PC-9 (cell line): ENCODE measurements at regions not wholly inside any gene's neighbourhood (a gene's known extent, or its start where the extent isn't known, plus 50 kb on each side); places are given as distances from the start of the nearest gene placed in this dataset.

ENCODE experiments used
- CTCF ChIP-seq: fragments of 200-600 bp; sonication (generic); conservative IDR thresholded peaks from 2 replicates; pipeline ENCODE4 v1.6.1; 2017; ENCODE audit warnings: mixed run types, antibody characterized with exemption, mild to moderate bottlenecking, moderate library complexity
- EZH2 ChIP-seq: fragments of 200-600 bp; sonication (generic); IDR thresholded peaks from 2 replicates; pipeline ENCODE4 v1.8.0; 2017; ENCODE audit warnings: antibody characterized with exemption, low read depth

DNA sequence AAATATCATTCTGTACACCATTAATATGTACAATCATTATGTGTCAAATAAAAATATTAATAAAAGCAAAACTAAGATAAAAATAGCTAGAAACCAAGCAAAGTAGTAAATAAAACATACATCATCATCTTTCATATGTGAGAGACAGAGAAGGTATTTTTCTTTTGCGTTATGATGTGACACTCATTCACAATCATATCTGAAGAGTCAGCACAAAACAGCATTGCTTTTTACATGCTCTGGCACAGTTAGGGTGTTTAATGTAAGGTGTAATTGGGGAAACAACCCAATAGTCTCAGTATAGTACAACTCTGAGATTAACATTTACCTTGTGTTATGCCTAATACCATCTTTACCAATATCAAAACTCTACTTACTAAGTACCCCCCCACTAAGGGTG is 376.6 kb downstream of the TMA16 start:
- TF ChIP-seq EZH2: no peak
- no peak for TF ChIP-seq CTCF
